SK-N-SH (cell line): ENCODE measurements at regions not wholly inside any gene's neighbourhood (a gene's known extent, or its start where the extent isn't known, plus 50 kb on each side); places are given as distances from the start of the nearest gene placed in this dataset.

Experiments
- CTCF ChIA-PET: fragments of 300-600, 350-600 bp; formaldehyde crosslinking; extraction: SDS; loops from one replicate; lab custom pipeline; 2021; lab: Yijun Ruan, JAX
- POLR2A ChIA-PET: fragments of 350-600 bp; sonication (Branson Sonifier 250); formaldehyde crosslinking; extraction: SDS; loops from one replicate; lab custom pipeline; 2020; ENCODE audit warnings: antibody characterized with exemption, inconsistent platforms; lab: Yijun Ruan, JAX
- DNase-seq: peaks from one replicate; pipeline ENCODE4 v3.0.0; 2012
- H2AFZ ChIP-seq: fragments of 200-600 bp; sonication (generic); 2 replicates; pipeline ENCODE4 v1.8.1; 2016; ENCODE audit warnings: antibody characterized with exemption, mild to moderate bottlenecking, low read depth
- H3F3A ChIP-seq: fragments of 200-600 bp; sonication (generic); replicated peaks from 2 replicates; pipeline ENCODE3; 2016; ENCODE audit warnings: antibody characterized with exemption, mild to moderate bottlenecking; ENCODE audit not compliant: insufficient read depth
- H3K27ac ChIP-seq, 2 experiments: fragments of 200-500 bp in 1 of 2; fragments of 200-600 bp in 1 of 2; sonication (Bioruptor generic) in 1 of 2; sonication (generic), shearing (Covaris generic) in 1 of 2; 2 replicates each; pipeline versions ENCODE4 v1.5.1 to v1.6.1; 2014 to 2016; ENCODE audit warnings: low read depth in 2 of 2, inconsistent platforms in 1 of 2, low read length in 1 of 2, mild to moderate bottlenecking in 1 of 2, mixed read lengths in 1 of 2
- H3K27me3 ChIP-seq: fragments of 200-600 bp; sonication (generic), shearing (Covaris generic); 2 replicates; pipeline ENCODE4 v1.6.1; 2016; ENCODE audit warnings: mixed run types; ENCODE audit not compliant: insufficient read depth
- H3K36me3 ChIP-seq, 2 experiments: fragments of 200-500 bp in 1 of 2; fragments of 200-600 bp in 1 of 2; sonication (Bioruptor generic) in 1 of 2; sonication (generic) in 1 of 2; replicated peaks in 1 of 2; 2 replicates each; pipeline versions ENCODE3 to v1.5.1; 2014 to 2016; ENCODE audit warnings: low read length in 1 of 2, mild to moderate bottlenecking in 1 of 2; ENCODE audit not compliant: insufficient read depth in 2 of 2, control insufficient read depth in 1 of 2
- H3K4me1 ChIP-seq, 2 experiments: fragments of 200-500 bp in 1 of 2; fragments of 200-600 bp in 1 of 2; sonication (Bioruptor generic) in 1 of 2; sonication (generic), shearing (Covaris generic) in 1 of 2; 2 replicates each; pipeline versions ENCODE4 v1.5.1 to v1.6.1; 2014 to 2016; ENCODE audit warnings: low read depth in 1 of 2, low read length in 1 of 2, mixed run types in 1 of 2; ENCODE audit not compliant: insufficient read depth in 2 of 2, control insufficient read depth in 1 of 2
- H3K4me2 ChIP-seq: fragments of 200-600 bp; sonication (generic), shearing (Covaris generic); 2 replicates; pipeline ENCODE4 v1.6.1; 2017; ENCODE audit warnings: mixed run types
- H3K4me3 ChIP-seq, 2 experiments: fragments of 200-500 bp in 1 of 2; fragments of 200-600 bp in 1 of 2; sonication (Bioruptor generic) in 1 of 2; sonication (generic), shearing (Covaris generic) in 1 of 2; 2 replicates each; pipeline versions ENCODE4 v1.5.1 to v1.8.1; 2014 to 2016; ENCODE audit warnings: low read depth in 2 of 2, inconsistent platforms in 1 of 2, low read length in 1 of 2, mild to moderate bottlenecking in 1 of 2, mixed read lengths in 1 of 2, moderate library complexity in 1 of 2
- H3K79me2 ChIP-seq: fragments of 200-600 bp; sonication (generic); 2 replicates; pipeline ENCODE4 v1.8.1; 2017; ENCODE audit warnings: mild to moderate bottlenecking; ENCODE audit not compliant: insufficient read depth
- H3K9ac ChIP-seq: fragments of 200-600 bp; sonication (generic); 2 replicates; pipeline ENCODE4 v1.6.1; 2017; ENCODE audit warnings: mixed run types
- H3K9me2 ChIP-seq: fragments of 200-600 bp; sonication (generic); 2 replicates; pipeline ENCODE4 v1.6.1; 2017; ENCODE audit warnings: mixed run types
- H3K9me3 ChIP-seq: fragments of 200-600 bp; sonication (generic); 2 replicates; pipeline ENCODE4 v1.6.1; 2017; ENCODE audit warnings: mixed run types, mild to moderate bottlenecking, moderate library complexity
- H4K20me1 ChIP-seq: fragments of 200-600 bp; sonication (generic); 2 replicates; pipeline ENCODE4 v1.6.1; 2017; ENCODE audit warnings: mild to moderate bottlenecking, mixed run types; ENCODE audit not compliant: insufficient read depth
- ELF1 ChIP-seq: IDR thresholded peaks from 2 replicates; pipeline ENCODE4 v1.4.0; 2012
- EP300 ChIP-seq, 2 experiments: IDR thresholded peaks; 2 replicates each; pipeline versions ENCODE4 v1.4.0 to v1.6.1; 2012; ENCODE audit warnings: borderline replicate concordance in 1 of 2, low read depth in 1 of 2, low read length in 1 of 2
- FOSL2 ChIP-seq: IDR thresholded peaks from 2 replicates; pipeline ENCODE4 v1.4.0; 2012; ENCODE audit warnings: low read depth, mild to moderate bottlenecking, moderate library complexity, borderline replicate concordance
- FOXJ3 ChIP-seq: sonication (generic); formaldehyde crosslinking; IDR thresholded peaks from 2 replicates; pipeline ENCODE4 v1.5.1; 2020; ENCODE audit warnings: mild to moderate bottlenecking, missing genetic modification reagents
- GABPA ChIP-seq: IDR thresholded peaks from 2 replicates; pipeline ENCODE4 v1.4.0; 2012; ENCODE audit warnings: low read depth, mild to moderate bottlenecking
- GATA2 ChIP-seq: sonication (generic); formaldehyde crosslinking; IDR thresholded peaks from 2 replicates; pipeline ENCODE4 v1.5.0; 2020; ENCODE audit warnings: mild to moderate bottlenecking, missing genetic modification reagents
- JUND ChIP-seq: IDR thresholded peaks from 2 replicates; pipeline ENCODE4 v1.4.0; 2012
- MEF2A ChIP-seq: IDR thresholded peaks from 2 replicates; pipeline ENCODE4 v1.4.0; 2012; ENCODE audit warnings: low read depth, borderline replicate concordance
- MXI1 ChIP-seq: IDR thresholded peaks from 2 replicates; pipeline ENCODE4 v1.6.1; 2012; ENCODE audit warnings: mild to moderate bottlenecking, low read depth, low read length, improper control_type of control experiment
- NRF1 ChIP-seq: IDR thresholded peaks from 2 replicates; pipeline ENCODE4 v1.6.1; 2012; ENCODE audit warnings: low read depth, mild to moderate bottlenecking, low read length
- POLR2AphosphoS5 ChIP-seq: IDR thresholded peaks from 2 replicates; pipeline ENCODE4 v1.6.1; 2012; ENCODE audit warnings: low read depth, low read length
- RCOR1 ChIP-seq: fragments of 150-350 bp; IDR thresholded peaks from 2 replicates; pipeline ENCODE4 v1.6.1; 2017; ENCODE audit warnings: antibody characterized with exemption, low read length
- RFX5 ChIP-seq: IDR thresholded peaks from 2 replicates; pipeline ENCODE4 v1.6.1; 2012; ENCODE audit warnings: mild to moderate bottlenecking, improper control_type of control experiment, low read length
- SIN3A ChIP-seq: IDR thresholded peaks from 2 replicates; pipeline ENCODE4 v1.6.1; 2012; ENCODE audit warnings: low read depth, mild to moderate bottlenecking, low read length, moderate library complexity, borderline replicate concordance
- TCF12 ChIP-seq: IDR thresholded peaks from 2 replicates; pipeline ENCODE4 v1.4.0; 2012
- YY1 ChIP-seq: IDR thresholded peaks from 2 replicates; pipeline ENCODE4 v1.4.0; 2012; ENCODE audit warnings: low read depth, mild to moderate bottlenecking
- WGBS: methylation state at CpG from one replicate; pipeline ENCODE4 v1.1.6; 2017; ENCODE audit warnings: low lambda C conversion rate; 5-methylcytosine and 5-hydroxymethylcytosine counted together
- TF ChIP-seq, protein P1 (sequence below): IDR thresholded peaks from 2 replicates; pipeline ENCODE4 v1.6.1; 2012; ENCODE audit warnings: mild to moderate bottlenecking, low read depth, low read length, moderate library complexity
- TF ChIP-seq, protein P2 (sequence below): IDR thresholded peaks from 2 replicates; pipeline ENCODE4 v1.4.0; 2012; ENCODE audit warnings: low read depth
- TF ChIP-seq, protein P3 (sequence below): IDR thresholded peaks from 2 replicates; pipeline ENCODE4 v1.4.0; 2012; ENCODE audit warnings: low read depth, borderline replicate concordance
- TF ChIP-seq, protein P4 (sequence below): IDR thresholded peaks from 2 replicates; pipeline ENCODE4; 2012
- TF ChIP-seq, protein P5 (sequence below): fragments of 150-350 bp; IDR thresholded peaks from 2 replicates; pipeline ENCODE4 v1.6.1; 2017; ENCODE audit warnings: antibody characterized with exemption, low read length, low read depth, borderline replicate concordance
- TF ChIP-seq, protein P6 (sequence below): fragments of 200-600 bp; sonication (generic); IDR thresholded peaks from 2 replicates; pipeline ENCODE4 v1.6.1; 2017; ENCODE audit warnings: antibody characterized with exemption, mild to moderate bottlenecking, moderate library complexity

DNA sequence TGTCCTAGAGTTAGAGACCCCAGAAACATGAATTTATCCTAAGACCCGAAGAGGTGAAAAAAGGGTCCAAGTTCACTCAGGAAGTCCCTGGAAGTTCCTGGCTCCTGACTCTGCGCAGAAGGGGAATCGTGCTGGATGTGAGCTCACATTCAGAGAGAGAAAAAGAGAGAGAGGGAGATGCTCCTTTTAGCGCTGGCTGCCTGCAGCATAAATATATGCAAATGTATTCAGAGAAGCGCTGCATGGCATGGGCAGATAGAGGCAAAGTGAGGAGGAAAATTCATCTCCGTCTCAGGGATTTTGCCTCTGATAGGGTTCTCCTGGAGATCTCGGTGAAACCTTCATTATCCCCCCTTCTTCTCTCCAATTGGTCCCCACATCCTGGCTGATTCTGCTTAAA, 517.2 kb downstream of the MN1 start (continued):
- TF ChIP-seq, protein P1, sequence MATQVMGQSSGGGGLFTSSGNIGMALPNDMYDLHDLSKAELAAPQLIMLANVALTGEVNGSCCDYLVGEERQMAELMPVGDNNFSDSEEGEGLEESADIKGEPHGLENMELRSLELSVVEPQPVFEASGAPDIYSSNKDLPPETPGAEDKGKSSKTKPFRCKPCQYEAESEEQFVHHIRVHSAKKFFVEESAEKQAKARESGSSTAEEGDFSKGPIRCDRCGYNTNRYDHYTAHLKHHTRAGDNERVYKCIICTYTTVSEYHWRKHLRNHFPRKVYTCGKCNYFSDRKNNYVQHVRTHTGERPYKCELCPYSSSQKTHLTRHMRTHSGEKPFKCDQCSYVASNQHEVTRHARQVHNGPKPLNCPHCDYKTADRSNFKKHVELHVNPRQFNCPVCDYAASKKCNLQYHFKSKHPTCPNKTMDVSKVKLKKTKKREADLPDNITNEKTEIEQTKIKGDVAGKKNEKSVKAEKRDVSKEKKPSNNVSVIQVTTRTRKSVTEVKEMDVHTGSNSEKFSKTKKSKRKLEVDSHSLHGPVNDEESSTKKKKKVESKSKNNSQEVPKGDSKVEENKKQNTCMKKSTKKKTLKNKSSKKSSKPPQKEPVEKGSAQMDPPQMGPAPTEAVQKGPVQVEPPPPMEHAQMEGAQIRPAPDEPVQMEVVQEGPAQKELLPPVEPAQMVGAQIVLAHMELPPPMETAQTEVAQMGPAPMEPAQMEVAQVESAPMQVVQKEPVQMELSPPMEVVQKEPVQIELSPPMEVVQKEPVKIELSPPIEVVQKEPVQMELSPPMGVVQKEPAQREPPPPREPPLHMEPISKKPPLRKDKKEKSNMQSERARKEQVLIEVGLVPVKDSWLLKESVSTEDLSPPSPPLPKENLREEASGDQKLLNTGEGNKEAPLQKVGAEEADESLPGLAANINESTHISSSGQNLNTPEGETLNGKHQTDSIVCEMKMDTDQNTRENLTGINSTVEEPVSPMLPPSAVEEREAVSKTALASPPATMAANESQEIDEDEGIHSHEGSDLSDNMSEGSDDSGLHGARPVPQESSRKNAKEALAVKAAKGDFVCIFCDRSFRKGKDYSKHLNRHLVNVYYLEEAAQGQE = no peak
- no peak for TF ChIP-seq RFX5
- TF ChIP-seq, protein P2, sequence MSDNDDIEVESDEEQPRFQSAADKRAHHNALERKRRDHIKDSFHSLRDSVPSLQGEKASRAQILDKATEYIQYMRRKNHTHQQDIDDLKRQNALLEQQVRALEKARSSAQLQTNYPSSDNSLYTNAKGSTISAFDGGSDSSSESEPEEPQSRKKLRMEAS = no peak
- no peak for TF ChIP-seq JUND
- TF ChIP-seq ELF1 = no peak
- no peak for TF ChIP-seq FOXJ3
- TF ChIP-seq, protein P3, sequence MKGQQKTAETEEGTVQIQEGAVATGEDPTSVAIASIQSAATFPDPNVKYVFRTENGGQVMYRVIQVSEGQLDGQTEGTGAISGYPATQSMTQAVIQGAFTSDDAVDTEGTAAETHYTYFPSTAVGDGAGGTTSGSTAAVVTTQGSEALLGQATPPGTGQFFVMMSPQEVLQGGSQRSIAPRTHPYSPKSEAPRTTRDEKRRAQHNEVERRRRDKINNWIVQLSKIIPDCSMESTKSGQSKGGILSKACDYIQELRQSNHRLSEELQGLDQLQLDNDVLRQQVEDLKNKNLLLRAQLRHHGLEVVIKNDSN = no peak
- no peak for TF ChIP-seq YY1
- TF ChIP-seq, protein P4, sequence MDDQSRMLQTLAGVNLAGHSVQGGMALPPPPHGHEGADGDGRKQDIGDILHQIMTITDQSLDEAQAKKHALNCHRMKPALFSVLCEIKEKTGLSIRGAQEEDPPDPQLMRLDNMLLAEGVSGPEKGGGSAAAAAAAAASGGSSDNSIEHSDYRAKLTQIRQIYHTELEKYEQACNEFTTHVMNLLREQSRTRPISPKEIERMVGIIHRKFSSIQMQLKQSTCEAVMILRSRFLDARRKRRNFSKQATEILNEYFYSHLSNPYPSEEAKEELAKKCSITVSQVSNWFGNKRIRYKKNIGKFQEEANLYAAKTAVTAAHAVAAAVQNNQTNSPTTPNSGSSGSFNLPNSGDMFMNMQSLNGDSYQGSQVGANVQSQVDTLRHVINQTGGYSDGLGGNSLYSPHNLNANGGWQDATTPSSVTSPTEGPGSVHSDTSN = no peak
- TF ChIP-seq SIN3A = no peak
- TF ChIP-seq GABPA = no peak
- TF ChIP-seq EP300 (IDR thresholded peaks at IDR 0.05; ENCODE audit: borderline replicate concordance in 1 of 2, low read depth in 1 of 2, low read length in 1 of 2) = no peak
- TF ChIP-seq NRF1 = no peak
- TF ChIP-seq, protein P5, sequence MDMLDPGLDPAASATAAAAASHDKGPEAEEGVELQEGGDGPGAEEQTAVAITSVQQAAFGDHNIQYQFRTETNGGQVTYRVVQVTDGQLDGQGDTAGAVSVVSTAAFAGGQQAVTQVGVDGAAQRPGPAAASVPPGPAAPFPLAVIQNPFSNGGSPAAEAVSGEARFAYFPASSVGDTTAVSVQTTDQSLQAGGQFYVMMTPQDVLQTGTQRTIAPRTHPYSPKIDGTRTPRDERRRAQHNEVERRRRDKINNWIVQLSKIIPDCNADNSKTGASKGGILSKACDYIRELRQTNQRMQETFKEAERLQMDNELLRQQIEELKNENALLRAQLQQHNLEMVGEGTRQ = no peak

DNA sequence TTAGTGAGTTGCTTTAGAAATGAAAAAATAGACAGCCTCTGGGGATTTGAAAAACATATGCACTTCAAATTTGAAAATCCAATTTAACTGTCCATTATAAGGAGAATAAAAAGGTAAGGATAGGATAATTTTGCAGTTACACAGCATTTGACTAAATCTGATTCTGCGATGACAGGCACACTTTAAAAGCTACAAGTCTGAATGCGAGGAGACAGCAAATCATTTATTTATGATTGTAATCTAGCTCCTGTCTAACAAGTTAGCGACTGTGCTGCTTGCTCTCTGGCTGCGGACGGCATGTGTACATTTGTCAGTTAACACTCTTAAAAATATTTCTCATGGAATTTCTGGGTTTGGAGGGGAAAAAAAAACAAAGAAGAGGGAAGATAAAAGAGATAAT, 514.8 kb downstream of the MN1 start:
- CTCF ChIA-PET = interaction anchor here (1.3 kb wide), 1 partner anchor 45 kb away, joined by 3 read pairs; no protein-coding TSS in a partner anchor
- H3K9ac ChIP-seq = no peak overlapping the region
- H3K4me2 ChIP-seq = no peak overlapping the region
- peak overlapping the region in 1 of 2 experiments; percentile 89; a peak in 1 of 4 replicates for H3K27ac ChIP-seq
- H3K9me3 ChIP-seq = no peaks in the 10 kb centered on the region
- no peaks in the 10 kb centered on the region for H3K9me2 ChIP-seq
- H3F3A ChIP-seq = no peaks in the 10 kb centered on the region
- no peaks in the 10 kb centered on the region for H3K36me3 ChIP-seq
- WGBS = 32% methylated on average over 5 of the region's 5 CpGs
- H4K20me1 ChIP-seq = no peaks in the 10 kb centered on the region
- H3K27me3 ChIP-seq = no peaks in the 10 kb centered on the region; the same call in 1 of the 2 replicates
- no peak overlapping the region for H3K4me3 ChIP-seq
- POLR2A ChIA-PET = no interaction called here
- H2AFZ ChIP-seq = no peak overlapping the region
- peak; percentile 55 for DNase-seq
- H3K4me1 ChIP-seq = peaks cover 0 to 19% of the 10 kb centered on the region in 2 experiments; a peak in 2 of 4 replicates
- no peaks in the 10 kb centered on the region for H3K79me2 ChIP-seq
- TF ChIP-seq RCOR1 (peak; percentile 80), MEF2A (no peak), TCF12 (0 out of 2 replicates have a peak, but pooled peaks have one; percentile 8), GATA2 (CRISPR knock-in tag) (peak; percentile 90), MXI1 (0 out of 2 replicates have a peak, but pooled peaks have one; percentile 34), JUND (no peak), ELF1 (no peak), EP300 (IDR thresholded peaks at IDR 0.05; ENCODE audit: borderline replicate concordance in 1 of 2, low read depth in 1 of 2, low read length in 1 of 2) (peak in 1 of 2 experiments; percentile 88; a peak in 2 of 4 replicates), POLR2AphosphoS5 (no peak), FOSL2 (no peak)
- TF ChIP-seq, protein P5 = no peak
- TF ChIP-seq, protein P6, sequence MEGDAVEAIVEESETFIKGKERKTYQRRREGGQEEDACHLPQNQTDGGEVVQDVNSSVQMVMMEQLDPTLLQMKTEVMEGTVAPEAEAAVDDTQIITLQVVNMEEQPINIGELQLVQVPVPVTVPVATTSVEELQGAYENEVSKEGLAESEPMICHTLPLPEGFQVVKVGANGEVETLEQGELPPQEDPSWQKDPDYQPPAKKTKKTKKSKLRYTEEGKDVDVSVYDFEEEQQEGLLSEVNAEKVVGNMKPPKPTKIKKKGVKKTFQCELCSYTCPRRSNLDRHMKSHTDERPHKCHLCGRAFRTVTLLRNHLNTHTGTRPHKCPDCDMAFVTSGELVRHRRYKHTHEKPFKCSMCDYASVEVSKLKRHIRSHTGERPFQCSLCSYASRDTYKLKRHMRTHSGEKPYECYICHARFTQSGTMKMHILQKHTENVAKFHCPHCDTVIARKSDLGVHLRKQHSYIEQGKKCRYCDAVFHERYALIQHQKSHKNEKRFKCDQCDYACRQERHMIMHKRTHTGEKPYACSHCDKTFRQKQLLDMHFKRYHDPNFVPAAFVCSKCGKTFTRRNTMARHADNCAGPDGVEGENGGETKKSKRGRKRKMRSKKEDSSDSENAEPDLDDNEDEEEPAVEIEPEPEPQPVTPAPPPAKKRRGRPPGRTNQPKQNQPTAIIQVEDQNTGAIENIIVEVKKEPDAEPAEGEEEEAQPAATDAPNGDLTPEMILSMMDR = no peak
